Neural crest cell (in vitro differentiated cells): ENCODE measurements at regions not wholly inside any gene's neighbourhood (a gene's known extent, or its start where the extent isn't known, plus 50 kb on each side); places are given as distances from the start of the nearest gene placed in this dataset.

Source experiments
- DNase-seq: peaks from one replicate; pipeline ENCODE4 v3.0.0; 2021; ENCODE audit warnings: low read depth, mixed read lengths, low spot score
- H3K27ac Mint-ChIP-seq: one replicate; pipeline ENCODE4 v1.8.0; 2021; ENCODE audit warnings: mild to moderate bottlenecking, mixed read lengths; ENCODE audit not compliant: unreplicated experiment
- H3K27me3 Mint-ChIP-seq: 2 replicates; pipeline ENCODE4 v1.8.0; 2021; ENCODE audit warnings: low read depth, mild to moderate bottlenecking, mixed read lengths
- H3K36me3 Mint-ChIP-seq: 2 replicates; pipeline ENCODE4 v1.8.0; 2021; ENCODE audit warnings: low read depth, mild to moderate bottlenecking, mixed read lengths
- H3K4me1 Mint-ChIP-seq: 2 replicates; pipeline ENCODE4 v1.8.0; 2021; ENCODE audit warnings: mixed read lengths
- H3K4me3 Mint-ChIP-seq: one replicate; pipeline ENCODE4 v1.8.0; 2021; ENCODE audit warnings: mild to moderate bottlenecking, mixed read lengths
- H3K9me3 Mint-ChIP-seq: 2 replicates; pipeline ENCODE4 v1.8.0; 2021; ENCODE audit warnings: mixed read lengths
- TF ChIP-seq, protein P1 (sequence below): fragments of 200-600 bp; sonication (generic); conservative IDR thresholded peaks from 2 replicates; pipeline ENCODE4 v1.5.0; 2021; ENCODE audit warnings: antibody characterized with exemption, mild to moderate bottlenecking

DNA sequence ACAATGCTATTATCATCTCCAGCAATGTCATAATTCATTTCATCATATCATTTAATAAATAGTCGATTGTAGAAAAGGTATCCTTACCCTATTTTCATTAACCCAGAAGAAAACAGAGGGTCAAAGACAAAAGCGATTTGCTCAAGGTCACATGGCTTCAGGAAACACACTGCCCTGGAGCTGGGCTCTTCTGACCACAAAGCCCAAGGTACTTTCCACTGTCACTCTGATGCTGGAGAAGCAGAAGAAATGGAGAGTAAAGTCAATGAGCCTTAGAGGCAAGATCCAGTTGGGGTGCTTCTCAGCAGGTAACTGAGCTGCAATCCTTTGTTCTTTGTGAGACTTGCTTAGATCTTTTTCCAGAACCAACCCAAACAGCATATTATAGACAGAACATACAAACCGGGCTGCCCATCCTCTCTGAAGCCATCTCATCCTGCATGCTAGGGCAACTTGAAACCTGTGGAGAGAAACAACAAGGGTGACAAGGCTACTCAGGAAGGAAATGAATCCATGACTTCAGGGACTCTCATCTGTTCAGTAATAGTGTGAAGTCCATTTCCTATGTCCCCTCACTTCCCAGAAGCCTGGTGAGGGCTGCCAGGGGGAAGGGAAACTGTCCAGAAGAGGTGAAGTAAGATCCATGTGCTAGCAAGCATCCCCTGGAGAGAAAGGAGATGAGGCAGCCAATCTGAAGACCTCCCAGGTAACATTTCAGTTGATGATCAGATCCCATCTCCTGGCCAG lies 148.6 kb upstream of the SVIL start:
- no peak for DNase-seq
- TF ChIP-seq, protein P1, sequence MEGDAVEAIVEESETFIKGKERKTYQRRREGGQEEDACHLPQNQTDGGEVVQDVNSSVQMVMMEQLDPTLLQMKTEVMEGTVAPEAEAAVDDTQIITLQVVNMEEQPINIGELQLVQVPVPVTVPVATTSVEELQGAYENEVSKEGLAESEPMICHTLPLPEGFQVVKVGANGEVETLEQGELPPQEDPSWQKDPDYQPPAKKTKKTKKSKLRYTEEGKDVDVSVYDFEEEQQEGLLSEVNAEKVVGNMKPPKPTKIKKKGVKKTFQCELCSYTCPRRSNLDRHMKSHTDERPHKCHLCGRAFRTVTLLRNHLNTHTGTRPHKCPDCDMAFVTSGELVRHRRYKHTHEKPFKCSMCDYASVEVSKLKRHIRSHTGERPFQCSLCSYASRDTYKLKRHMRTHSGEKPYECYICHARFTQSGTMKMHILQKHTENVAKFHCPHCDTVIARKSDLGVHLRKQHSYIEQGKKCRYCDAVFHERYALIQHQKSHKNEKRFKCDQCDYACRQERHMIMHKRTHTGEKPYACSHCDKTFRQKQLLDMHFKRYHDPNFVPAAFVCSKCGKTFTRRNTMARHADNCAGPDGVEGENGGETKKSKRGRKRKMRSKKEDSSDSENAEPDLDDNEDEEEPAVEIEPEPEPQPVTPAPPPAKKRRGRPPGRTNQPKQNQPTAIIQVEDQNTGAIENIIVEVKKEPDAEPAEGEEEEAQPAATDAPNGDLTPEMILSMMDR, result no peak
- H3K4me3 Mint-ChIP-seq, result no peak overlapping the region
- H3K4me1 Mint-ChIP-seq, result no peaks in the 10 kb centered on the region
- peaks cover 9% of the 10 kb centered on the region for H3K9me3 Mint-ChIP-seq
- H3K27me3 Mint-ChIP-seq, result no peaks in the 10 kb centered on the region
- no peaks in the 10 kb centered on the region for H3K36me3 Mint-ChIP-seq
- H3K27ac Mint-ChIP-seq, result no peak overlapping the region

DNA sequence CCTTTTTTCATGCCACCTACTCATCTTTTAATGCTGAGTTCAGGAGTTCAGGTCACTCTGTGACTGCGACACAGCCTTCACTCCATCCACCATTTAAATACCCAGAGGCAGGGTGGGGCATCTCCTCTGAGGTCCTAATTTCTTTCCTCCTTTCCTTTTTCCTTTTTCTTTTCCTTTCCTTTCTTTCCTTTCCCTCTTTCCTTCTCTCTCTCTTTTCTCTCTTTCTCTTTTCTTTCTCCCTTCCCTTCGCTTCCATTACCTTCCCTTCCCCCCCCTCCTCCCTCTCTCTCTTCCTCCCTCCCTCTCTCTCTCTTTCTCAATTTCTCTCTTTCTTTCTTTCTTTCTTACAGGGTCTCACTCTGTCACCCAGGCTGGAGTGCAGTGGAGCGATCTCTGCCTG lies 145.9 kb upstream of the SVIL start:
- Mint-ChIP-seq H3K9me3 (peaks cover 4% of the 10 kb centered on the region), H3K4me3 (no peak overlapping the region), H3K4me1 (no peaks in the 10 kb centered on the region), H3K27me3 (no peaks in the 10 kb centered on the region), H3K36me3 (no peaks in the 10 kb centered on the region), H3K27ac (no peak overlapping the region)
- TF ChIP-seq, protein P1, result no peak
- no peak for DNase-seq

DNA sequence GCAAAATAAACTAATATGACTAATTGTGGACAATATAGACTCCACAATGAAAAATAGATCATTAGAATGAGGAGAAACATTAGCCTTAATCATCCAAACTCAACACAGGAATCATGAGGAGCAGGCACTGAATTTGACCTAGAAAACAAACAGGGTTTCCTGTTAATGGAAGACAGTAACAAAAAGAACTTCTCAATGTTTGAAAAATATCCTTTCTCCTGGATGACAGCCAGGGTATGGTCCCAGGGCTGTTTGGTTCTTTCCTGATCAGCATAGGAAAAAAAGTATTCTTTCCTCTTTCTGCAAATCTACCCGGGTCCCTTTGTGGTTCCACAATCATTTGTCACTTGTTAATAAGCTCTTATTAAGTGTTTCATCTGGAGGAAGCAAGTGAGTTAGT lies 145.3 kb upstream of the SVIL start:
- no peaks in the 10 kb centered on the region for H3K4me1 Mint-ChIP-seq
- no peak overlapping the region for H3K27ac Mint-ChIP-seq
- H3K9me3 Mint-ChIP-seq, result peaks cover 4% of the 10 kb centered on the region
- DNase-seq, result no peak
- TF ChIP-seq, protein P1, result no peak
- no peaks in the 10 kb centered on the region for H3K36me3 Mint-ChIP-seq
- H3K27me3 Mint-ChIP-seq, result no peaks in the 10 kb centered on the region
- H3K4me3 Mint-ChIP-seq, result no peak overlapping the region

DNA sequence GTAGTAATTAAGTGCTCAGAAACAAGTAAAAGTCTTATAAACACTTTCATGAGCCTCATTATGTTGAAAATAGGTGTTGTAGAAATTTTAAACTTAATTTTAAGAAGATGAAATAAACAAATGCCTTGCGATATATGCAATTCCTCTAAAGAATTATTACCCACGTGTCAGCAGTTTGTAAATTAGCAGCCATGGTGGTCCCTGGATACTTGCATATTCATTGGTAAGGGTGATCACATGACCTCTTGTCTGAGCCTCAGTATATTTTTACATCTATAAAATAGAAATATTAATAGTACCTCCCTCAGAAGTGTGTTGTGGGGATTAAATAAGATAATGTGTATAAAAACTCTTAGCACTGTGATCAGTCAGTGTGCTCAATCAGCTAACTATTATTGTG lies 141.5 kb upstream of the SVIL start:
- H3K27ac Mint-ChIP-seq, result no peak overlapping the region
- no peaks in the 10 kb centered on the region for H3K27me3 Mint-ChIP-seq
- H3K36me3 Mint-ChIP-seq, result no peaks in the 10 kb centered on the region
- H3K4me3 Mint-ChIP-seq, result no peak overlapping the region
- H3K9me3 Mint-ChIP-seq, result peaks cover 6% of the 10 kb centered on the region
- H3K4me1 Mint-ChIP-seq, result no peaks in the 10 kb centered on the region
- no peak for DNase-seq
- TF ChIP-seq, protein P1, result no peak

DNA sequence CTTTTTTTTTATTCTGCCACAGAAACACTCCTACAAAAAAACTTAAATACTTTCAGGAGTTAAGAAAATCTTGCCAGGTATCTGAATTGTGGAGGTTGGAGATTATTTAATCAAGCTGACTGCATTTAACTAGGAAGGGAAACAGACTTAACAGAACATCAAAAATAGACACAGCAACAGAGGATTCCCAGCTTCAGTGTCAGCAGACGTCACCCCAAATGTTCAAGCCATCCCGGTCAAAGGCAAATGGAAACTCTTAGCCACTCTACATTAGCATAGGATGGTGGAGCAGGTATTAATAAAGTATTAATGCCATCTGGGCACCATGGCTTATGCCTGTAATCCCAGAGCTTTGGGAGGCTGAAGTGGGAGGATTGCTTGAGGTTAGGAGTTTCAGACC lies 139.7 kb upstream of the SVIL start:
- Mint-ChIP-seq H3K27ac (no peak overlapping the region), H3K9me3 (peaks cover 6% of the 10 kb centered on the region), H3K36me3 (no peaks in the 10 kb centered on the region), H3K27me3 (peaks cover 3% of the 10 kb centered on the region), H3K4me1 (no peaks in the 10 kb centered on the region), H3K4me3 (no peak overlapping the region)
- DNase-seq, result no peak
- TF ChIP-seq, protein P1, result no peak
